T-helper 2 cell (primary cell): ENCODE measurements at regions not wholly inside any gene's neighbourhood (a gene's known extent, or its start where the extent isn't known, plus 50 kb on each side); places are given as distances from the start of the nearest gene placed in this dataset.

Experiments
- DNase-seq, 5 experiments: peaks; one replicate each; pipeline versions ENCODE4 v3.0.0 to v3.0.0-alpha.2; 2012 to 2022

DNA sequence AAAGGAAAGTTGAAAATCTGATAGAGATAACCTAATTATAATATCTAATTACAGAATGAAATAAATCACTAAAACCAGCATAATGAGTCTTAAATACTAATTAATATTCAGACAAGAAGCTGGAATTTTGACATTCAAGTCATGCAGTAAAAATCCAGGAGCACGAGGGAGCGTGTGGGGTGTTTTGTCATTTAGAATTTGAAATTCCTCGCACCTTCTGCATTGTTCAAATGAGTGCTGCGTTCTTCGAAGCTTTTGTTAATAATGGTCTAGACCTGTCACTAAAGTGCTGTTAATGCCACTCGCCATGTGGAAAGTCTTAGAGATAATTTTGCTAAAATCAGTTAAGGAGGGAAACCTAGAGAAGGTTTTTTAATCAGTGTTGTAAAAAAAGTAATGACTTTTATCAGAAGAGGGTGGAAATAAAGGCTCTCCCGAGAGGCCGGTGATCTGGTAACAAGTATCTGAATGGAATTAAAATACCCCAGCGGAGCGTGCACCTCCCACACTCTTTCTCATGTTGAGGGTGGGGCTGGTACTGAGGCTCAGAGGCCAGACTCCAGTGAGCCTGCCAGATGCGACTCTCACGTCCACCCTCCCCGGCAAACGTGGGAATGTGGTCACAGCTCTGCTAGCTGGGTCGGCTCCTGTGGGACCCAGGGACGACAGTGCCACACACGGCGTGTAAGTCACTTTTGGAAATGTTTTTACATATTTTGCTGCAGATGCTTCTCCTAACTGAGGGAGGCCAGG lies 69.4 kb upstream of the MYT1L start:
- DNase-seq, result no peak

- no peak for DNase-seq
These were observed 68.3 kb upstream of the MYT1L start for GRCh38 chr2:2399396-2399795.

DNA sequence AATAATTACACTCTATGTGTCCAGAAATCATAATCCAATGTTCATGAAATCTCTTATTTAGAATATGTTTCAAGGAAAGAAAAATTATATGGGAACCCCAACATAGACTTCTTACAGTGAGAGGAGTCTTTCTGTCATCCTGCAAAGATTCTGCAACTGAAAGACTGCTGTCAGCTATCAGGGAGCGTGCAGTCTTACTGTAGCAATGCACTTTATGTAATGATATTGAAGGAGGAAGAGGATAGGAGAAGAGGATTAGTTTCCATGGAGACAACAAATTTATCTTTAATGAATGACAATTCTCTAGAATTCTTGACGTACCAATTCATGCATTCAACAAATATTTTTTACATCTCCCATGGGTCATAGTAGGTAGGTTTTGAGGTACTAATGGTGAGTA lies 61.3 kb upstream of the MYT1L start:
- no peak for DNase-seq

DNA sequence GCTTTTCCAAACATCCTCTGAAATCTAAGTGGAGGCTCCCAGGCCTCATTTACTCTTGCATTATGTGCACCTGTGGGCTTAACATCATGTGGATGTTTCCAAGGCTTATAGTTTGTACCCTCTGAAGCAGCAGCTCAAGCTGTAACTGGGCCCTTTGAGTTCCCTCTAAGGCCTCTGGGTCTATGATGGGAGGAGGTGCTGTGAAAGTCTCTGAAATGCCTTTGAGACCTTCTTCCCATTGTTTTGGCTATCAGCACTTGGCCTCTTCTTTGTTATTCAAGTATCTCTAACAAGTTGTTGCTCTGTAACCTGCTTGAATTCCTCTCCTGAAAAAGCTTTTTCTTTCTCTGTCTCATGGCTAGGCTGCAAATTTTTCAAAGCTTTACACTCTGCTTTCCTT lies 58.1 kb upstream of the MYT1L start:
- no peak for DNase-seq
